Activated T-cell treated with anti-CD3 and anti-CD28 coated beads, Interleukin-2, amount 50 U/mL, for 72 hours (primary cell): ENCODE measurements at regions not wholly inside any gene's neighbourhood (a gene's known extent, or its start where the extent isn't known, plus 50 kb on each side); places are given as distances from the start of the nearest gene placed in this dataset.

Experiments
- ATAC-seq, 2 donors: fragments of 150-1000 bp; cut with Tn5 transposase; replicated peaks in 1 of 2; 2 replicates each; pipeline ENCODE4 v1.10.0; 2021; ENCODE audit warnings: moderate library complexity in 2 of 2, mild to moderate bottlenecking in 1 of 2
- DNase-seq, 2 donors: peaks; one replicate each; pipeline ENCODE4 v3.0.0; 2021 to 2022; ENCODE audit warnings: mixed read lengths in 1 of 2
- H3K27ac Mint-ChIP-seq: one replicate; pipeline ENCODE4 v1.8.0; 2022; ENCODE audit warnings: mild to moderate bottlenecking, moderate library complexity, mixed read lengths
- H3K27me3 Mint-ChIP-seq: one replicate; pipeline ENCODE4 v1.8.0; 2022; ENCODE audit warnings: low read depth, mixed read lengths
- H3K36me3 Mint-ChIP-seq, 2 donors: one replicate each; pipeline ENCODE4 v1.8.0; 2022; ENCODE audit warnings: mixed read lengths in 2 of 2, mild to moderate bottlenecking in 1 of 2; ENCODE audit not compliant: insufficient read depth in 2 of 2
- H3K4me1 Mint-ChIP-seq: one replicate; pipeline ENCODE4 v1.8.0; 2022; ENCODE audit warnings: low read depth, mixed read lengths
- H3K4me3 Mint-ChIP-seq, 2 donors: one replicate each; pipeline ENCODE4 v1.8.0; 2022; ENCODE audit warnings: mild to moderate bottlenecking in 2 of 2, mixed read lengths in 2 of 2, moderate library complexity in 2 of 2
- H3K9me3 Mint-ChIP-seq, 2 donors: one replicate each; pipeline ENCODE4 v1.8.0; 2022; ENCODE audit warnings: mixed read lengths in 2 of 2

GRCh38 chr6:148671085-148671484, 75.7 kb upstream of the UST start:
- H3K4me3 Mint-ChIP-seq = no peak overlapping the region
- peaks cover 18 to 31% of the 10 kb centered on the region in 2 donors for H3K36me3 Mint-ChIP-seq
- H3K4me1 Mint-ChIP-seq = no peaks in the 10 kb centered on the region
- H3K27ac Mint-ChIP-seq = no peak overlapping the region
- no peak for DNase-seq
- peaks cover 17 to 40% of the 10 kb centered on the region in 2 donors for H3K9me3 Mint-ChIP-seq
- ATAC-seq = no peak
- peaks cover 9% of the 10 kb centered on the region for H3K27me3 Mint-ChIP-seq

- H3K9me3 Mint-ChIP-seq = peaks cover 11 to 33% of the 10 kb centered on the region in 2 donors
- no peak for ATAC-seq
Measured at GRCh38 chr6:148671952-148672351, 74.9 kb upstream of the UST start.

DNA sequence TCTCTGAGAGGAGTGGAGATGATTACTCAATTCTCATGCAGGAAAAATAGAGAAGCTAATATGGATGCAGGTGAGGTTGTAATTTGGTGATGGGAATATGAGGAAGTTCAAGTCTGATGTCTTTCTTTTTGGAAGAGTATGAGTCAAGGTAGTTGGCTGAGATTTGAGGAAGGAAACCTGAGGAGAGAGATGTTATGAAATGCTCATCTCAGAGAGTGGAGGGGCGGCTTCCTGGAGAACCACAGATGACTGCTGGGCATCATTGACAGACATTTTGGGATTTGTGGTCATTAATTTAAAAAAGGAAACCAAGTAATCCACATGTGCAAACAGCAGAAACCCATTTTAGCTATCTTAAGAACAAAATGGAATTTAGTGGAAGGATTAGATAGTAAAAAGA, 72.5 kb upstream of the UST start:
- Mint-ChIP-seq H3K9me3 (peaks cover 4 to 22% of the 10 kb centered on the region in 2 donors), H3K27ac (no peak overlapping the region), H3K36me3 (peaks cover 9 to 15% of the 10 kb centered on the region in 2 donors), H3K27me3 (peaks cover 23% of the 10 kb centered on the region), H3K4me3 (no peak overlapping the region), H3K4me1 (no peaks in the 10 kb centered on the region)
- ATAC-seq (no peak), DNase-seq (no peak)

More at GRCh38 chr6:148671952-148672351, 74.9 kb upstream of the UST start:
- H3K27ac Mint-ChIP-seq = no peak overlapping the region
- no peaks in the 10 kb centered on the region for H3K4me1 Mint-ChIP-seq
- peaks cover 13 to 23% of the 10 kb centered on the region in 2 donors for H3K36me3 Mint-ChIP-seq
- H3K4me3 Mint-ChIP-seq = no peak overlapping the region
- H3K27me3 Mint-ChIP-seq = peaks cover 12% of the 10 kb centered on the region
- no peak for DNase-seq

- H3K27me3 Mint-ChIP-seq = peaks cover 26% of the 10 kb centered on the region
- no peak overlapping the region for H3K27ac Mint-ChIP-seq
- no peak for ATAC-seq
- H3K4me3 Mint-ChIP-seq = no peak overlapping the region
- H3K9me3 Mint-ChIP-seq = peaks cover 3 to 12% of the 10 kb centered on the region in 2 donors
- no peak for DNase-seq
- peaks cover 0 to 5% of the 10 kb centered on the region in 2 donors for H3K36me3 Mint-ChIP-seq
- peaks cover 1% of the 10 kb centered on the region for H3K4me1 Mint-ChIP-seq
Measured at GRCh38 chr6:148677594-148678476, 69.0 kb upstream of the UST start.

DNA sequence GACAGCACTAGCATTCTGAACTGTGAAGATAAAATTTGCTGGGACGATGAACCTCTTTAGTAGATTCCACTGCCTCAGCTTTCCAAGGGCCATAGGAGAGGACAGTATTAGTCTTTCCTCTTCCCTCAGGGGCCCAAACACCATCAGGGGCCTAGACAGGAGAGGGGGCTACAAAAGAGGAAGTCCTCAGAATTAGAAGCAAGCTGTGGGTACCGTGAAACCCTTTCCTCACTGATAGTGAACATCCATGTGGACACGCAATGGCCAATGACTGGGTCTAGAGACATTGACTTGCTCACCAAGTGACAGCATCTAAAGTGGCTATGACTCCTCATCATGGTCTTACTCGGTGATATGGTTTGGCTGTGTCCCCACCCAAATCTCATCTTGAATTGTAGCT, 68.1 kb upstream of the UST start:
- Mint-ChIP-seq H3K27ac (no peak overlapping the region), H3K27me3 (peaks cover 31% of the 10 kb centered on the region), H3K4me1 (peaks cover 4% of the 10 kb centered on the region), H3K9me3 (peaks cover 3 to 4% of the 10 kb centered on the region in 2 donors), H3K36me3 (no peaks in the 10 kb centered on the region), H3K4me3 (no peak overlapping the region)
- ATAC-seq (no peak), DNase-seq (no peak)

DNA sequence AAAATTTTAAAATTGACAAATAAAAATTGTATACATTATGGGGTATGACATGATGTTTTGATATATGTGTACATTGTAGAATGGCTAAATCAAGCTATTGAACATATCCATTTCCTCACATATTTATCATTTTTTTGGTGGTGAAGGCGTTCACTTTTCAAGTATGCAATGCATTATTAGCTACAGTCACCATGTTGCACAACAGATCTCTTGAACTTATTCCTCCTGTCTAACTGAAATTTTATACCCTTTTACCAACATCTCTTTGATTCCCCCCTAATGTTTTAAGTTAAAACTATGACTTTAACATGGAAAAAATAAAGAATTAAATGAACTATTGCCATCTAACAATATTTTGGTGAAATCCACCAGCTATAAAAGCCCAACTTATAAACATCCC, 65.2 kb upstream of the UST start:
- Mint-ChIP-seq H3K27ac (no peak overlapping the region), H3K36me3 (no peaks in the 10 kb centered on the region), H3K9me3 (peaks cover 0 to 3% of the 10 kb centered on the region in 2 donors), H3K4me3 (no peak overlapping the region), H3K4me1 (peaks cover 4% of the 10 kb centered on the region), H3K27me3 (peaks cover 30% of the 10 kb centered on the region)
- DNase-seq (no peak), ATAC-seq (no peak)

- no peak overlapping the region for H3K27ac Mint-ChIP-seq
- no peak overlapping the region for H3K4me3 Mint-ChIP-seq
- H3K27me3 Mint-ChIP-seq = peaks cover 28% of the 10 kb centered on the region
- DNase-seq (no peak), ATAC-seq (no peak)
- H3K36me3 Mint-ChIP-seq = no peaks in the 10 kb centered on the region
- H3K9me3 Mint-ChIP-seq = peaks cover 0 to 3% of the 10 kb centered on the region in 2 donors
- peaks cover 4% of the 10 kb centered on the region for H3K4me1 Mint-ChIP-seq
Measured at GRCh38 chr6:148682252-148682651, 64.6 kb upstream of the UST start.

DNA sequence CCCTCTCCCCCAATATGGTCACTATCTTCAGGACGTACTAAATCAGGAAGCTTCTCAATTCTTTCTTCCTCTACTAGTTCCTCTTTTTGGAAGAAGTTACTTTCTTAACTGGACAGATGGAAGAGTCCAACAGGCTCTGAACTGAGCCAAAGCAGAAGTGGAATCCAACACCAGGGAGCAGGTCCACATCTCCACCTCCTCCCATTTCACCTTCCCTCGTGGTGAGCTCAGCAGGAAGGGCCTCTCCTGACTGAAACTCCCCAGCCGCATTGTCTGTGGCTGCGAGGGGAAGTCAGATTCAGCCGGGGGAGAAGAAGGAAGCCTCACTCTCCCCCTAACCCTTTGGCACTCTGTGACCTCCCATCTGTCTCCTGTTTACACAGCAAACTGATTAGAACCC, 63.8 kb upstream of the UST start:
- Mint-ChIP-seq H3K36me3 (no peaks in the 10 kb centered on the region), H3K27ac (no peak overlapping the region), H3K27me3 (peaks cover 21% of the 10 kb centered on the region), H3K4me1 (peaks cover 4% of the 10 kb centered on the region), H3K9me3 (peaks cover 0 to 3% of the 10 kb centered on the region in 2 donors), H3K4me3 (no peak overlapping the region)
- ATAC-seq (no peak), DNase-seq (no peak)

GRCh38 chr6:148689168-148689567, 57.7 kb upstream of the UST start:
- ATAC-seq (no peak), DNase-seq (no peak)
- H3K4me1 Mint-ChIP-seq = no peaks in the 10 kb centered on the region
- peaks cover 7% of the 10 kb centered on the region for H3K27me3 Mint-ChIP-seq
- no peak overlapping the region for H3K27ac Mint-ChIP-seq
- H3K4me3 Mint-ChIP-seq = no peak overlapping the region
- no peaks in the 10 kb centered on the region for H3K9me3 Mint-ChIP-seq
- no peaks in the 10 kb centered on the region for H3K36me3 Mint-ChIP-seq

GRCh38 chr6:148693882-148694484, 52.8 kb upstream of the UST start:
- Mint-ChIP-seq H3K27me3 (peaks cover 6% of the 10 kb centered on the region), H3K9me3 (no peaks in the 10 kb centered on the region), H3K36me3 (no peaks in the 10 kb centered on the region), H3K27ac (no peak overlapping the region), H3K4me1 (no peaks in the 10 kb centered on the region), H3K4me3 (no peak overlapping the region)
- no peak for DNase-seq
- no peak for ATAC-seq
